ENCODE measurements at regions not wholly inside any gene's neighbourhood (a gene's known extent, or its start where the extent isn't known, plus 50 kb on each side); places are given as distances from the start of the nearest gene placed in this dataset.

- no peaks in the 10 kb centered on the region for H3K27me3 ChIP-seq (ENCODE audit: control insufficient read depth in 2 of 2, insufficient read depth in 2 of 2, low read length in 2 of 2)
- H3K27ac ChIP-seq (ENCODE audit: extremely low read depth, low read depth, low read length), result no peak overlapping the region
- 0% methylated on average over 1 of the region's 1 CpG for WGBS (ENCODE audit: insufficient coverage, low coverage, missing lambda C conversion rate)
- H3K4me3 ChIP-seq, result no peak overlapping the region
- TF ChIP-seq ZNF431 (CRISPR knock-in tag; IDR thresholded peaks at IDR 0.05), result no peak
- no peak for TF ChIP-seq POLR2A (conservative IDR thresholded peaks at IDR 0.05)
- no peak for TF ChIP-seq ZBTB11 (CRISPR knock-in tag; IDR thresholded peaks at IDR 0.05)
- TF ChIP-seq ARHGAP35 (IDR thresholded peaks at IDR 0.05; ENCODE audit: partially characterized antibody), result no peak
- TF ChIP-seq POLR2B (IDR thresholded peaks at IDR 0.05; ENCODE audit: low read depth, partially characterized antibody), result no peak
- TF ChIP-seq NR2F6 (CRISPR knock-in tag; IDR thresholded peaks at IDR 0.05), result no peak
- no peaks in the 10 kb centered on the region for H3K9me3 ChIP-seq (replicated peaks; ENCODE audit: control insufficient read depth, insufficient read depth, low read depth, low read length)
- H3K4me2 ChIP-seq (ENCODE audit: insufficient read depth, low read length), result no peak overlapping the region
- H3K79me2 ChIP-seq (ENCODE audit: control insufficient read depth, insufficient read depth, low read length), result no peaks in the 10 kb centered on the region
- no peak for DNase-seq (ENCODE audit: extremely low read depth in 1 of 4, low spot score in 3 of 4)
- POLR2A ChIA-PET, result no interaction called here
- in situ Hi-C loops (cut with MboI), result no loop called here
- no peaks in the 10 kb centered on the region for H3K36me3 ChIP-seq (ENCODE audit: control insufficient read depth, insufficient read depth, low read length)
- no peak overlapping the region for H2AFZ ChIP-seq (ENCODE audit: low read depth, low read length)
- BruUV-seq (replicated peaks), result no TSS peak
- no peaks in the 10 kb centered on the region for H4K20me1 ChIP-seq (replicated peaks; ENCODE audit: control insufficient read depth, insufficient read depth, low read length)
- ATAC-seq, result no peak
- intact Hi-C loops (cut with micrococcal nuclease), result no loop called here
- no peak for FAIRE-seq
- CTCF ChIA-PET (ENCODE audit: low intra/inter-chr PET ratio), result no interaction called here
- no peak overlapping the region for H3K9ac ChIP-seq (ENCODE audit: insufficient read depth in 1 of 2, low read depth in 2 of 2, low read length in 2 of 2)
- no peaks in the 10 kb centered on the region for H3K9me1 ChIP-seq (ENCODE audit: control insufficient read depth, insufficient read depth, low read length)
- peaks cover 0 to 10% of the 10 kb centered on the region in 2 experiments; a peak in 3 of 5 replicates for H3K4me1 ChIP-seq (replicated peaks in 1 of 2; ENCODE audit: control insufficient read depth in 2 of 2, insufficient read depth in 2 of 2, low read length in 2 of 2)
Observed at GRCh38 chr9:86634501-86634900, 280.3 kb upstream of the TUT7 start.

Data from K562 (cell line).